ENCODE measurements at regions not wholly inside any gene's neighbourhood (a gene's known extent, or its start where the extent isn't known, plus 50 kb on each side); places are given as distances from the start of the nearest gene placed in this dataset.

GRCh38 chr5:89187268-89187667 lies 304.3 kb upstream of the MEF2C start:
- Histone ChIP-seq H4K5ac (ENCODE audit: low read depth, low read length) (no peak overlapping the region), H3K9ac (ENCODE audit: low read depth, low read length) (no peak overlapping the region), H3K4me2 (ENCODE audit: low read depth, low read length) (no peak overlapping the region), H2BK20ac (ENCODE audit: low read depth, low read length) (no peak overlapping the region), H4K91ac (ENCODE audit: insufficient read depth, low read depth, low read length) (no peak overlapping the region), H3K27me3 (ENCODE audit: control insufficient read depth, insufficient read depth, low read length) (no peaks in the 10 kb centered on the region), H3K27ac (ENCODE audit: insufficient read depth, low read length) (no peak overlapping the region), H2BK5ac (ENCODE audit: low read depth, low read length, poor library complexity, severe bottlenecking) (no peak overlapping the region), H3K4ac (ENCODE audit: low read depth, low read length) (no peak overlapping the region), H4K20me1 (ENCODE audit: insufficient read depth, low read length) (no peaks in the 10 kb centered on the region), H3K14ac (replicated peaks; ENCODE audit: low read depth, low read length) (no peak overlapping the region), H2AFZ (replicated peaks; ENCODE audit: low read length, poor library complexity) (no peak overlapping the region), H3K23ac (ENCODE audit: low read depth, low read length) (no peak overlapping the region), H2AK5ac (ENCODE audit: low read depth, low read length) (no peak overlapping the region), H3K4me1 (ENCODE audit: control insufficient read depth, insufficient read depth, low read length) (no peaks in the 10 kb centered on the region), H3K9me3 (ENCODE audit: control insufficient read depth, insufficient read depth, low read length) (no peaks in the 10 kb centered on the region), H4K8ac (ENCODE audit: low read depth in 2 of 2, low read length in 2 of 2) (no peak overlapping the region), H2BK15ac (ENCODE audit: low read depth, low read length) (no peak overlapping the region), H3K56ac (ENCODE audit: extremely low read depth, insufficient read depth, low read length) (no peak overlapping the region), H3K79me1 (ENCODE audit: low read depth in 1 of 2, low read length in 2 of 2) (no peaks in the 10 kb centered on the region), H3K18ac (ENCODE audit: low read depth, low read length) (no peak overlapping the region), H2AK9ac (replicated peaks; ENCODE audit: low read depth, low read length, poor library complexity) (no peak overlapping the region), H2BK120ac (ENCODE audit: low read depth, low read length) (no peak overlapping the region), H3K9me1 (ENCODE audit: insufficient read depth, low read length) (no peaks in the 10 kb centered on the region), H3K36me3 (ENCODE audit: control insufficient read depth, insufficient read depth, low read length) (no peaks in the 10 kb centered on the region), H3K4me3 (ENCODE audit: insufficient read depth, low read depth, low read length) (no peak overlapping the region)
- no TSS peak for BruUV-seq (replicated peaks)
- ATAC-seq (ENCODE audit: low read depth) (no peak), DNase-seq (no peak)
- ChIA-PET CTCF (no interaction called here), POLR2A (ENCODE audit: unreplicated experiment) (no interaction called here)
- dilution Hi-C loops (cut with HindIII; ENCODE audit: low sequenced_read_pairs, unreplicated experiment), result no loop called here
- TF ChIP-seq MAZ (IDR thresholded peaks at IDR 0.05; ENCODE audit: borderline replicate concordance, low read depth, low read length) (no peak), SMC3 (IDR thresholded peaks at IDR 0.05; ENCODE audit: low read depth, low read length) (no peak), CTCF (conservative IDR thresholded peaks at IDR 0.05; ENCODE audit: low read depth, low read length) (no peak), FOS (IDR thresholded peaks at IDR 0.05; ENCODE audit: low read depth, low read length) (no peak), RFX5 (IDR thresholded peaks at IDR 0.05; ENCODE audit: low read depth, low read length) (no peak), CEBPB (IDR thresholded peaks at IDR 0.05; ENCODE audit: low read depth, low read length) (no peak), MAFK (IDR thresholded peaks at IDR 0.05; ENCODE audit: low read depth, low read length) (no peak), CHD1 (IDR thresholded peaks at IDR 0.05; ENCODE audit: low read depth, low read length) (no peak), RCOR1 (IDR thresholded peaks at IDR 0.05; ENCODE audit: insufficient replicate concordance, low read length) (no peak), ELK1 (IDR thresholded peaks at IDR 0.05; ENCODE audit: borderline replicate concordance, low read depth, low read length) (no peak), POLR2A (IDR thresholded peaks at IDR 0.05; ENCODE audit: low read depth, low read length) (no peak), NFE2L2 (IDR thresholded peaks at IDR 0.05; ENCODE audit: low read depth, low read length) (no peak), USF2 (IDR thresholded peaks at IDR 0.05; ENCODE audit: low read depth, low read length) (no peak), MXI1 (IDR thresholded peaks at IDR 0.05; ENCODE audit: borderline replicate concordance, low read depth, low read length) (no peak)
- in situ Hi-C loops (cut with MboI; ENCODE audit: low sequenced_read_pairs), result no loop called here
- intact Hi-C loops (cut with micrococcal nuclease), result no loop called here
